B cell (primary cell): ENCODE measurements at regions not wholly inside any gene's neighbourhood (a gene's known extent, or its start where the extent isn't known, plus 50 kb on each side); places are given as distances from the start of the nearest gene placed in this dataset.

Source experiments
- EZH2 ChIP-seq: IDR thresholded peaks from 2 replicates; pipeline ENCODE4 v1.6.1; 2012; ENCODE audit warnings: borderline replicate concordance, low read depth, mild to moderate bottlenecking, moderate library complexity, low read length; ENCODE audit not compliant: insufficient read depth, poor library complexity, severe bottlenecking
- TF ChIP-seq, protein P1 (sequence below): fragments of 200-600 bp; IDR thresholded peaks from one replicate; pipeline ENCODE4 v1.8.0; 2022; ENCODE audit warnings: antibody characterized with exemption, mild to moderate bottlenecking

DNA sequence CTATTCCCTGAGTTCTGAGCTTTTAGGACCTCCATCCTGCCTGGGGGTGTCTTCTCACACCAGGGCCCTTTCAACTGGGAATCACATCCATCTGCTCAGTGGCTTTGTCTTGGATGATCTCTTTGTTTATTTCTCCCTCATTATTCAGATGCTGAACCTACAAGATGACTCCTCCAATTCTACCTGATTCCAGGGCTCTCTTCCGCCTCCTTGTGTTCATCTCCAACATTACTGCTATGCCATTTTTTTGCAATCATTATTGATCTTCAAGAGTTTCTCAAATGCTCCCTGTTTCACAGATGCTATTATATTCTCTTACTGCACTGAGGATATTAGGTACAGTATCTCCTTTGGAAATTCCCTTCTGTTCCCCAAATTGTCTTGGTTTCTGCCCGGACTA lies 307.7 kb downstream of the SHANK2 start:
- TF ChIP-seq, protein P1, sequence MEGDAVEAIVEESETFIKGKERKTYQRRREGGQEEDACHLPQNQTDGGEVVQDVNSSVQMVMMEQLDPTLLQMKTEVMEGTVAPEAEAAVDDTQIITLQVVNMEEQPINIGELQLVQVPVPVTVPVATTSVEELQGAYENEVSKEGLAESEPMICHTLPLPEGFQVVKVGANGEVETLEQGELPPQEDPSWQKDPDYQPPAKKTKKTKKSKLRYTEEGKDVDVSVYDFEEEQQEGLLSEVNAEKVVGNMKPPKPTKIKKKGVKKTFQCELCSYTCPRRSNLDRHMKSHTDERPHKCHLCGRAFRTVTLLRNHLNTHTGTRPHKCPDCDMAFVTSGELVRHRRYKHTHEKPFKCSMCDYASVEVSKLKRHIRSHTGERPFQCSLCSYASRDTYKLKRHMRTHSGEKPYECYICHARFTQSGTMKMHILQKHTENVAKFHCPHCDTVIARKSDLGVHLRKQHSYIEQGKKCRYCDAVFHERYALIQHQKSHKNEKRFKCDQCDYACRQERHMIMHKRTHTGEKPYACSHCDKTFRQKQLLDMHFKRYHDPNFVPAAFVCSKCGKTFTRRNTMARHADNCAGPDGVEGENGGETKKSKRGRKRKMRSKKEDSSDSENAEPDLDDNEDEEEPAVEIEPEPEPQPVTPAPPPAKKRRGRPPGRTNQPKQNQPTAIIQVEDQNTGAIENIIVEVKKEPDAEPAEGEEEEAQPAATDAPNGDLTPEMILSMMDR, result no peak
- TF ChIP-seq EZH2, result no peak
